ENCODE measurements at regions not wholly inside any gene's neighbourhood (a gene's known extent, or its start where the extent isn't known, plus 50 kb on each side); places are given as distances from the start of the nearest gene placed in this dataset.

DNA sequence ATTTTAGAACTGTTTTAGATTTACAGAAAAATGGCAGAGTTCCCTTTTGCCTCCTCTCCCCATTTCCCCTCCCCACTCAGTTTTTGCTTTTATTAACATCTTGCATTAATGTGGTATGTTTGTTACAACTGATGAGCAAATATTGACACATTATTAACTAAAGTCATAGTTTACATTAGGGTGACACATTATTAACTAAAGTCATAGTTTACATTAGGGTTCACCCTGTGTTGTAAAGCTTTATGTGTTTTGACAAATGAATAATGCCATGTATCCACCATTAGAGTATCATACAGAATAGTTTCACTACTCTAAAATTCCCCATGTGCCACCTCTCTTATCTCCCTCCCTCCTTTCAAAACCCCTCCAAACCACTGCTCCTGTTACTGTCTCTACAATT lies 262.5 kb downstream of the NPR3 start:
- no peak for TF ChIP-seq EZH2phosphoT487 (IDR thresholded peaks at IDR 0.05; ENCODE audit: borderline replicate concordance, low read length)
- TF ChIP-seq, protein P1, sequence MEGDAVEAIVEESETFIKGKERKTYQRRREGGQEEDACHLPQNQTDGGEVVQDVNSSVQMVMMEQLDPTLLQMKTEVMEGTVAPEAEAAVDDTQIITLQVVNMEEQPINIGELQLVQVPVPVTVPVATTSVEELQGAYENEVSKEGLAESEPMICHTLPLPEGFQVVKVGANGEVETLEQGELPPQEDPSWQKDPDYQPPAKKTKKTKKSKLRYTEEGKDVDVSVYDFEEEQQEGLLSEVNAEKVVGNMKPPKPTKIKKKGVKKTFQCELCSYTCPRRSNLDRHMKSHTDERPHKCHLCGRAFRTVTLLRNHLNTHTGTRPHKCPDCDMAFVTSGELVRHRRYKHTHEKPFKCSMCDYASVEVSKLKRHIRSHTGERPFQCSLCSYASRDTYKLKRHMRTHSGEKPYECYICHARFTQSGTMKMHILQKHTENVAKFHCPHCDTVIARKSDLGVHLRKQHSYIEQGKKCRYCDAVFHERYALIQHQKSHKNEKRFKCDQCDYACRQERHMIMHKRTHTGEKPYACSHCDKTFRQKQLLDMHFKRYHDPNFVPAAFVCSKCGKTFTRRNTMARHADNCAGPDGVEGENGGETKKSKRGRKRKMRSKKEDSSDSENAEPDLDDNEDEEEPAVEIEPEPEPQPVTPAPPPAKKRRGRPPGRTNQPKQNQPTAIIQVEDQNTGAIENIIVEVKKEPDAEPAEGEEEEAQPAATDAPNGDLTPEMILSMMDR (IDR thresholded peaks at IDR 0.05; ENCODE audit: low read depth, low read length, poor library complexity, severe bottlenecking) = no peak
- H3K9me2 ChIP-seq (replicated peaks; ENCODE audit: control insufficient read depth, low read length) = no peaks in the 10 kb centered on the region
- H3K36me3 ChIP-seq (ENCODE audit: control insufficient read depth, low read length) = no peaks in the 10 kb centered on the region
- H3K9me3 ChIP-seq (ENCODE audit: control insufficient read depth, insufficient read depth, low read length) = no peaks in the 10 kb centered on the region
- no peaks in the 10 kb centered on the region for H3K79me2 ChIP-seq (ENCODE audit: control insufficient read depth, low read length)
- H3K27me3 ChIP-seq (ENCODE audit: control insufficient read depth, low read length) = no peaks in the 10 kb centered on the region
- no peaks in the 10 kb centered on the region for H3K4me1 ChIP-seq (ENCODE audit: control insufficient read depth, low read length)
- no peaks in the 10 kb centered on the region for H3F3A ChIP-seq (ENCODE audit: control insufficient read depth, insufficient read depth)
- no peak overlapping the region for H3K27ac ChIP-seq (ENCODE audit: low read depth, low read length)
- no peak overlapping the region for H3K4me2 ChIP-seq (ENCODE audit: low read length)
- H3K4me3 ChIP-seq (ENCODE audit: low read length) = no peak overlapping the region
- no peaks in the 10 kb centered on the region for H4K20me1 ChIP-seq (ENCODE audit: control insufficient read depth, insufficient read depth, low read depth, low read length)

DNA sequence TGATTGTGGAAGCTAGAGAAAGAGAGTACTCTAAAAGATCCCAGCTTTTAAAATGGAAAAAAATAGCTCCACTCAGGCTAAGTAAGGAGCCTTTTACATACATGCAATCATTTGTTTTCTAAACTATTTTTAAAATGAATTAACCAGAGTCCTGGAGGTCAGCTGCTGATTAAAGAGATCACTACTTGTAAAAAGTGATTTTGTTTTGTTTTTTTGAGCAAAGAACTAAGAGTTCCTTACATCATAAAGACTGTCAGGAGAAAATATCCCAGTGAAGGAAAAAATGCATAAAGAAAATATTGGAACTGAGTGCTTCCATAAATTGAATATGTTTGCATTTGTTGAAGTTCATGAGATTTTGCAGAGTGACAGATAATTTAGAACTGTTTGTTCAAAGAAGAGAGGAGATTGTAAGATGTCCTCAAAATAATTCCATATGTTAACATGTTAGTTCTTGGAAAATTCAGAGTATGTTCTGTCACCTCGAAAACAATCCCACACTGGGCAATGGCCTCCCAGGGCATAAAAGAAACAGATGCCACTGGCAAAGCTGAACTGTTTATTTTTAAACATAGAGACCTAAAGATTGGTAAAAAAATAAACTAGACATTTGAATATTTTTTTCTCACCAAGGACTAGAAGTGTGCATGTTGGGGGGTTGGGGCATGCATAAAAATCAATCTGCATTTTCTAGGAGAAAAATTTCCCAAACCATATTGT lies 264.7 kb downstream of the NPR3 start:
- no peaks in the 10 kb centered on the region for H3K79me2 ChIP-seq (ENCODE audit: control insufficient read depth, low read length)
- H3F3A ChIP-seq (ENCODE audit: control insufficient read depth, insufficient read depth) = no peaks in the 10 kb centered on the region
- no peaks in the 10 kb centered on the region for H3K4me1 ChIP-seq (ENCODE audit: control insufficient read depth, low read length)
- no peaks in the 10 kb centered on the region for H3K9me3 ChIP-seq (ENCODE audit: control insufficient read depth, insufficient read depth, low read length)
- H3K9me2 ChIP-seq (replicated peaks; ENCODE audit: control insufficient read depth, low read length) = no peaks in the 10 kb centered on the region
- no peaks in the 10 kb centered on the region for H4K20me1 ChIP-seq (ENCODE audit: control insufficient read depth, insufficient read depth, low read depth, low read length)
- no peak for TF ChIP-seq EZH2phosphoT487 (IDR thresholded peaks at IDR 0.05; ENCODE audit: borderline replicate concordance, low read length)
- TF ChIP-seq, protein P1 (IDR thresholded peaks at IDR 0.05; ENCODE audit: low read depth, low read length, poor library complexity, severe bottlenecking) = no peak
- H3K4me2 ChIP-seq (ENCODE audit: low read length) = no peak overlapping the region
- no peaks in the 10 kb centered on the region for H3K27me3 ChIP-seq (ENCODE audit: control insufficient read depth, low read length)
- no peak overlapping the region for H3K4me3 ChIP-seq (ENCODE audit: low read length)
- H3K27ac ChIP-seq (ENCODE audit: low read depth, low read length) = no peak overlapping the region
- H3K36me3 ChIP-seq (ENCODE audit: control insufficient read depth, low read length) = no peaks in the 10 kb centered on the region

DNA sequence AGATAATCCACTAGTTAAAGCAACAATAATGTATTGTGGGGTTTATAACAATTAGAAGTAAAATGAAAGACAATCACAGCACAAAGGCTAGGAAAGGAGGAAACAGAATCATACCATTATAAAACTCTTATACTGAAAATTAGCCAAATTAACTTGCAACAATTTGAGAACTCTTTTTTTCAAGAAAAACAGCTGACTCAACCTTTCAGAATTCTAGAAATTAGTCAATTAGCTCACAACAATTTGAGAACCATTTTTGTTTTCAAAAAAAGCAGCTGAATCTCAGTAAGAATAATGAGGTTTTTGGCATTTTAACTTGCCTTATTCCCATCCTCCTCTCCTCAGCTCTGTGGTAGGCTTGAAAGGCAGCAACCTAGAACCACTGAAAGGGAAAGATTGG lies 269.9 kb downstream of the NPR3 start:
- no peaks in the 10 kb centered on the region for H3F3A ChIP-seq (ENCODE audit: control insufficient read depth, insufficient read depth)
- H3K4me3 ChIP-seq (ENCODE audit: low read length) = no peak overlapping the region
- no peaks in the 10 kb centered on the region for H3K9me3 ChIP-seq (ENCODE audit: control insufficient read depth, insufficient read depth, low read length)
- no peak for TF ChIP-seq EZH2phosphoT487 (IDR thresholded peaks at IDR 0.05; ENCODE audit: borderline replicate concordance, low read length)
- TF ChIP-seq, protein P1 (IDR thresholded peaks at IDR 0.05; ENCODE audit: low read depth, low read length, poor library complexity, severe bottlenecking) = no peak
- H3K36me3 ChIP-seq (ENCODE audit: control insufficient read depth, low read length) = no peaks in the 10 kb centered on the region
- no peaks in the 10 kb centered on the region for H3K79me2 ChIP-seq (ENCODE audit: control insufficient read depth, low read length)
- H3K4me2 ChIP-seq (ENCODE audit: low read length) = no peak overlapping the region
- H3K27ac ChIP-seq (ENCODE audit: low read depth, low read length) = no peak overlapping the region
- H3K4me1 ChIP-seq (ENCODE audit: control insufficient read depth, low read length) = no peaks in the 10 kb centered on the region
- no peaks in the 10 kb centered on the region for H3K27me3 ChIP-seq (ENCODE audit: control insufficient read depth, low read length)
- no peaks in the 10 kb centered on the region for H3K9me2 ChIP-seq (replicated peaks; ENCODE audit: control insufficient read depth, low read length)
- H4K20me1 ChIP-seq (ENCODE audit: control insufficient read depth, insufficient read depth, low read depth, low read length) = no peaks in the 10 kb centered on the region

All from DOHH2 (cell line).